Endothelial cell (in vitro differentiated cells): ENCODE measurements at regions not wholly inside any gene's neighbourhood (a gene's known extent, or its start where the extent isn't known, plus 50 kb on each side); places are given as distances from the start of the nearest gene placed in this dataset.

Experiments used
- DNase-seq: peaks from one replicate; pipeline ENCODE4 v3.0.0; 2021; ENCODE audit warnings: low spot score
- H3K27ac Mint-ChIP-seq: one replicate; pipeline ENCODE4 v1.8.0; 2021; ENCODE audit warnings: mixed read lengths, inconsistent platforms; ENCODE audit not compliant: unreplicated experiment
- H3K27me3 Mint-ChIP-seq: one replicate; pipeline ENCODE4 v1.8.0; 2021; ENCODE audit warnings: mild to moderate bottlenecking, moderate library complexity, mixed read lengths, inconsistent platforms; ENCODE audit not compliant: unreplicated experiment
- H3K36me3 Mint-ChIP-seq: one replicate; pipeline ENCODE4 v1.8.0; 2021; ENCODE audit warnings: mild to moderate bottlenecking, low read depth, mixed read lengths, inconsistent platforms; ENCODE audit not compliant: unreplicated experiment
- H3K4me1 Mint-ChIP-seq: one replicate; pipeline ENCODE4 v1.8.0; 2021; ENCODE audit warnings: mild to moderate bottlenecking, mixed read lengths, inconsistent platforms; ENCODE audit not compliant: unreplicated experiment
- H3K4me3 Mint-ChIP-seq: one replicate; pipeline ENCODE4 v1.8.0; 2021; ENCODE audit warnings: mild to moderate bottlenecking, mixed read lengths, inconsistent platforms; ENCODE audit not compliant: unreplicated experiment
- H3K9me3 Mint-ChIP-seq: one replicate; pipeline ENCODE4 v1.8.0; 2021; ENCODE audit warnings: mixed read lengths, inconsistent platforms; ENCODE audit not compliant: unreplicated experiment
- CTCF ChIP-seq: fragments of 200-600 bp; sonication (generic); IDR thresholded peaks from one replicate; pipeline ENCODE4 v1.5.0; 2021; ENCODE audit warnings: antibody characterized with exemption; ENCODE audit not compliant: unreplicated experiment

- no peak for TF ChIP-seq CTCF
- H3K27ac Mint-ChIP-seq: no peak overlapping the region
- no peak overlapping the region for H3K4me3 Mint-ChIP-seq
- no peaks in the 10 kb centered on the region for H3K27me3 Mint-ChIP-seq
- no peak for DNase-seq
- H3K36me3 Mint-ChIP-seq: no peaks in the 10 kb centered on the region
- H3K4me1 Mint-ChIP-seq: no peaks in the 10 kb centered on the region
- H3K9me3 Mint-ChIP-seq: no peaks in the 10 kb centered on the region
Observed at GRCh38 chr1:14328685-14329084, 269.8 kb upstream of the KAZN start.

- TF ChIP-seq CTCF: no peak
- H3K4me1 Mint-ChIP-seq: no peaks in the 10 kb centered on the region
- no peaks in the 10 kb centered on the region for H3K27me3 Mint-ChIP-seq
- DNase-seq: no peak
- H3K4me3 Mint-ChIP-seq: no peak overlapping the region
- H3K9me3 Mint-ChIP-seq: peaks cover 8% of the 10 kb centered on the region
- H3K27ac Mint-ChIP-seq: no peak overlapping the region
- no peaks in the 10 kb centered on the region for H3K36me3 Mint-ChIP-seq
Observed at GRCh38 chr1:14332158-14332557, 266.3 kb upstream of the KAZN start.

GRCh38 chr1:14334336-14335176 is 263.9 kb upstream of the KAZN start:
- Mint-ChIP-seq H3K27ac (no peak overlapping the region), H3K4me1 (no peaks in the 10 kb centered on the region), H3K36me3 (no peaks in the 10 kb centered on the region), H3K4me3 (no peak overlapping the region), H3K9me3 (peaks cover 8% of the 10 kb centered on the region), H3K27me3 (no peaks in the 10 kb centered on the region)
- no peak for TF ChIP-seq CTCF
- DNase-seq: no peak

GRCh38 chr1:14338509-14338908 is 260.0 kb upstream of the KAZN start:
- Mint-ChIP-seq H3K27me3 (peaks cover 2% of the 10 kb centered on the region), H3K9me3 (peaks cover 8% of the 10 kb centered on the region)

More at GRCh38 chr1:14338509-14338908, 260.0 kb upstream of the KAZN start:
- no peaks in the 10 kb centered on the region for H3K36me3 Mint-ChIP-seq
- no peak for DNase-seq
- no peak overlapping the region for H3K4me3 Mint-ChIP-seq
- H3K4me1 Mint-ChIP-seq: peaks cover 2% of the 10 kb centered on the region
- no peak overlapping the region for H3K27ac Mint-ChIP-seq
- no peak for TF ChIP-seq CTCF
